DMS153 treated with DMSO at 0.1 percent for 48 hours (cell line): ENCODE measurements at regions not wholly inside any gene's neighbourhood (a gene's known extent, or its start where the extent isn't known, plus 50 kb on each side); places are given as distances from the start of the nearest gene placed in this dataset.
"Not testable (repeated sequence)": the region's sequence is repeated elsewhere in the genome, so short reads cannot be mapped to it uniquely, and the experiment has no call there.

Source experiments
- DNase-seq: peaks from one replicate; lab custom pipeline; 2025; ENCODE audit not compliant: unreplicated experiment; lab: John Stamatoyannopoulos, UW

- DNase-seq = not testable (repeated sequence)
Observed at GRCh38 chr14:25440382-25440781, 390.4 kb upstream of the STXBP6 start.

GRCh38 chr14:25436906-25437305 is 387.0 kb upstream of the STXBP6 start:
- DNase-seq = no peak

DNA sequence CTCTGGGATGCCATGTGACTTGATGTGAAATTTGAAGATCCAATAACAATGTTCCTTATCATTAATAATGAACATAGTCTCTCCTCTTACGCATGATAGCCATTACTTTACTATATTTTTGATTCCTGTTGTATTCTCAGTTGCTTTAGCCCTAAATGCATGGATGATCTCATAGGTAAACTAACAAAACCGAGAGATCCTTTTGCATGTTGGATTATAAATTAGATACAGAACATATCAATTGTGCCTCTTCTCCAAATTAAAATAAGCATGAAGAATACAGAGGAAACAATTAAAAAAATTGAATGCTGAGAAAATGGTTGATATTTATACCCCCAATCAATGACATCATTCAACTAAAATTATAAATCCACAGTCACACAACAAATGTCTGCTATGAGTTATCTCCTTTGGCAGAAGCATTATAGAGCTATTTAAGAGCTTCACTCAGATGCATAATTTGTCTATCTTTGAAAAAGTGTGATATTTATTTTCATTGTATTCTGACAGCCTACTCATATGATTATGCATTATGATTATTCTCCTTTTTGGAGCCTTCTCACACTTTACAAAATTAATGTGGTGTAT is 386.4 kb upstream of the STXBP6 start:
- DNase-seq = no peak

DNA sequence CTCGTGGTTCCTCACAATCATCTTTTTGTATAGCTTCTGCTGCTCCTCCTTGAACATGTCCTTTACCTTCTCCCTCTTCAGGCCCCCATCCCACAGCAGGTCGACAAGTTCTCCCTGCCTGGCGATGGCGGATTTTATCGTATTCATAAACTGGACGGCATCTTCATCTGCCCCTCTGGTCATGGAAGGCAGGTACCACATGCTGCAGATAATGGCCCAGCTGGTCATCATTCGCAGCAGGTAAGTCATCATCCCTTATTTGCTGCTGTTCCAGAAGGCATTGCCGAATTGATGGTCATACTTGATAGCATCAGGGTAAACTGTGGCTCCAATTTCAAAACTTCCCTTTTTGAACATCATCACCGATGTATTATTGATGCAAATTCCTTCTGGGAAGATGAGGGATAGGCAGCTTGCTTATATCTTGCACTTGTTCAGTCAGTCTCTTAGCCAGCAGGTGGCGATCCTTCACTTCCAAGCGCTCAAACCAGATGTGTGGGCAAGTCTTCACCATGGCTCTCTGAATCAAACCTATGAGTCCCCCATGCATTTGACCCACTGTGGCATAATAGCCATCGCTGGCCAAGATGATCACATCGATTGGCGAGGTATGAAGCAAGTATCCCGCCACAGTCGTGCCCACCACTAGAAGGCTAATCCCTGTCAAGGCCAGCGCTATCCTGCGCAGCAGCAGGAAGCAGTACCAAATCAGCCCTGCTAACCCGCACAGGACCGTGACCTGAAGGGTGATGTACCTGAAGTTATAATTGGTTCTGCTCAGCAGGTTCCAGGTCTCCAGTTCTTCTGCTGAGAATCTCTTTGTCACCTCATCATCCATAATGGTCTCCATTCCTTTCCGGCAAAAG is 381.5 kb upstream of the STXBP6 start:
- no peak for DNase-seq

DNA sequence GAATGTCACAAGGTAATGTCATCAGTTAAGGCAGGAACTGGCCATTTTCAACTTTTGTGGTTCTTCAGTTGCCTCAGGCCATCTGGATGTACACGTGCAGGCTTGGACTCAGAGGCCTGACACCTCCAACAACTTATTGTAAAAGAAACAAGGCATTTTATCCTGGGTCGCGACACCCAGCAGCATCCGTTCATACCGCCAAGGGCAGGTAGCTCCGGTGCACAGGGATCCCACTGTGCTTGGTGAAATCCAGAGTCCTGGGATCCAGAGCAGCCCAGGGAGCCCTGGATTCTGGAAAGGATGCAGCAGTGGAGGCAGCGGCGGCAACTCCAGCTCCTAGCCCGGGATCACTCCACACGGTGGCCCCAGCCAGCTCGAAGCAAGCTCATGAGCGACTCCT is 380.9 kb upstream of the STXBP6 start:
- no peak for DNase-seq

- no peak for DNase-seq
Observed at GRCh38 chr14:25412998-25413397, 363.1 kb upstream of the STXBP6 start.

DNA sequence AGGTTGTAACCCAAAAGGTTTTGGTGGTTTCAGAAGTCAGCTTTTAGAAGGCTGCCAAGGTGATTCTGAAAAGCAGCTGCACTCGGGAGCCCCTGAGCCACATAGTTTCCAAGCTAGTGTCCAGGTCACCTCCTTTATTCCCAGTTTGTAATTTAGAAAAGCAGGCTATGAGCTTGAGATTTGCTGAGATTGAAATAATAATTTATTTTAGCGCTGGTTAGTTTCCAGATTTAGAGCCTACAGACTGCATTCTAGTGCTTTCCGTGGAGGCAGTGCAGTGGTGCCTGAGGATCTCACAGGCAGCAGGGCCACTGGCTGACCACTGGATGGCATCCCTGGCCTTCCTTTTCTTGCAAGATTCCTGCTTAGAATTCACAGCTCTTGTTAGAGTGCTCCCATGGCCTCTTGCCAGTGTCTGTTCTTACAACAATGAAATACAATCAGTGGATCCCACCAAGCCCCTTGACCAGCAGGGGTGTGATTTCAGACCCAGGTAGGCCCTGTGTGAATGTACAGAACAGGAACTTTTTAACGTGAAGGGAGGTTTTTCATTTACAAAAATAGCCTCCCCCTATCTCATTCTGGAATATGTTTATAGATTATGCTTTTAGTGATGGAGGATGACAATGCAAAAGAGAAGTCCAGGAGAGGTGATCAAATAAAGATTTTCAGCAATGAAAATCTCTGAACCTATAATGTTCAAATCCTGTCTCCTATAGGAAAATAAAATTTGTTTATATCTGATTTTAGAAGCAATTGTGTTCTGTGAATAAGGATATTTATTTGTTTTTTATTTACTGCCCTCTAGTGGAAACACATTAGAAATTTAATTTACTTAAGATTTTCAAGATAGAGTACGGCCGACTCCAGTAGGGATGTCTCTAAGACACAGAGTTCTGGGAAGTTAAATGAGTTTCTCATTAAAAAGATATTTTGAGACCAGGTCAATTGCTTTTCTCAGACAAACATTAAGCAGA is 362.1 kb upstream of the STXBP6 start:
- DNase-seq = no peak

DNA sequence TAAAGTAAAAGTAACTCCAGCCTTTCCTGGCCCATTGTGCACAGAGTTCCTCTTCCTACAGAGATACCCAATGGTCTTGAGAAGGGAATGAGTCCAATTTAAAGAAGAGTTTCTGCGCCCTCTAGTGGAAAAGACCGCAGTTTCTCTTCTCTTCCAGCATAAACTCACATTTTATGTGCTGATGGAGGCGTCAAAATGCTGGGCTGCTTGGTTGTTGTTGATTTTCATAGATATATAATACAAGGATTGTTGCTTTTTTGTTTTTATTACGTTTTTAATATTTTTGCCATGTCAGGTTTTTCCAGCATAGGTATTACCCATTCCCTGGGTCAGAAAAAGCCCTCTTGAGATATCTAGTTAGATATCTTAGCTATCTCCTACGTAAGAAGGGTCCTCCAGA is 356.9 kb upstream of the STXBP6 start:
- peak; percentile 48 for DNase-seq

- peak; percentile 27 for DNase-seq
Observed at GRCh38 chr14:25400607-25401206, 350.8 kb upstream of the STXBP6 start.

- DNase-seq = no peak
Observed at GRCh38 chr14:25396128-25396527, 346.2 kb upstream of the STXBP6 start.

- DNase-seq = no peak
Observed at GRCh38 chr14:25394791-25395391, 344.9 kb upstream of the STXBP6 start.

GRCh38 chr14:25394356-25394755 is 344.4 kb upstream of the STXBP6 start:
- DNase-seq = no peak

GRCh38 chr14:25389948-25390347 is 340.0 kb upstream of the STXBP6 start:
- DNase-seq = no peak

DNA sequence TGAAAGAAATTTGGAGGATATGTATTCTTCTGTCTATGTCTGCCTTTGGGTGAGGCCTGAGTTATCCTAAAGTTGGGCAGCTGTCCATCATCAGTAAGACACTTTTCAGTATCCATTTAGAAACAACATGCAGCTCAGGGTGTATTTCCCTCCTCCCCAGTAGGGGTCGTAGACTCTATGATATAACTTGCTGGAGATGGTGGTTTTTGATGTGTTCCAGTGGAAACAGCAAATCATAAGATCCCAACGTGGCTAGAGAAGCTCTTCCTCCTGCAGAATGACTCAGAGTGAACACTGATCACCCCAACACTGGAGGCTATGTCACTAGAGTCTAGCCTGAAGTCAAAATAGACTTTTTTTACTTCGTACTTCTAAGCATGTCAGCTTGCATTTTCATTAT is 331.6 kb upstream of the STXBP6 start:
- DNase-seq = no peak

DNA sequence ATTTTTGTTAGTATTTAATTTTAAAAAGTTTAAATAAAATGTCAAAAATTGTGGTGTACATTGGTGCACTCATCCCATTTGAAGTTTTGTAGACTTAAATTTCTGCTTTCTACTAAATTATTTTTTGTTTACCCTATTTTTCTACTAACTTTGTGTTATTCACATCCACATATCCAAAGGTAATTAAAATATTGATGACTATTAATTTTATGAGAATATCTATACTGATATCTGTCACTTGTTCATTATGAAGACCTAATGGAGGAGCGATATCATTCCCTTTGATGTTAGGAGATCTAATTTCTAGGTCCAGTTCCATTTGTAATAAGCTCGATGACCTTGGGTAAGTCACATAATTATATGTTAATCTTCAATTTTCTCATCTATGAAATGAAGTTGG is 325.7 kb upstream of the STXBP6 start:
- DNase-seq = no peak

GRCh38 chr14:25371068-25371467 is 321.1 kb upstream of the STXBP6 start:
- no peak for DNase-seq

DNA sequence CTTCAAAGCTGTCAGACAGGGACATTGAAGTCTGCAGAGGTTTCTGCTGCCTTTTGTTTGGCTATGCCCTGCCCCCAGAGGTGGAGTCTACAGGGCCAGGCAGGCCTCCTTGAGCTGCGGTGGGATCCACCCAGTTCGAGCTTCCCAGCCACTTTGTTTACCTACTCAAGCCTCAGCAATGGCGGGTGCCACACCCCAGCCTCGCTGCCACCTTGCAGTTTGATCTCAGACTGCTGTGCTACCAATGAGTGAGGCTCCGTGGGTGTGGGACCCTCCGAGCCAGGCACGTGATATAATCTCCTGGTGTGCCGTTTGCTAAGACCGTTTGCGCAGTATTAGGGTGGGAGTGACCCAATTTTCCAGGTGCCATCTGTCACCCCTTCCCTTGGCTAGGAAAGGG is 320.1 kb upstream of the STXBP6 start:
- not testable (repeated sequence) for DNase-seq

DNA sequence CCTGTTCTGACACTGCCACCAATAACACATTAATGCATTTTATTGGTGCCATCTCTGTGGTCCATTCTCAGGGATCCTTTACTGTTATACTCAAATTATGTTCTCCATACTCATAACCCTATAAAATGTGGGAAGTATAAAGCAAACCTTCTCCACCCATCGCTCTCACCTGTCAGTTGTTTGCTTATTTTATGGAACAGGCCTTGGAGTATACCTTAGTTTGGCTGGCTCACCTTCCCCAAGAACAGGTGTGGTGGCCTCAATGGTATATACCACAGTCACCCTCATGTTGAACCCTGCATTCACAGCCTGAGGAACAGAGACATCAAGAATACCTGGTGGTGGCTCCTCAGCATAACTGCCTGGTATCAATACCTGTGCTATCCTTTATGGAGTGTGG is 308.4 kb upstream of the STXBP6 start:
- DNase-seq = no peak

DNA sequence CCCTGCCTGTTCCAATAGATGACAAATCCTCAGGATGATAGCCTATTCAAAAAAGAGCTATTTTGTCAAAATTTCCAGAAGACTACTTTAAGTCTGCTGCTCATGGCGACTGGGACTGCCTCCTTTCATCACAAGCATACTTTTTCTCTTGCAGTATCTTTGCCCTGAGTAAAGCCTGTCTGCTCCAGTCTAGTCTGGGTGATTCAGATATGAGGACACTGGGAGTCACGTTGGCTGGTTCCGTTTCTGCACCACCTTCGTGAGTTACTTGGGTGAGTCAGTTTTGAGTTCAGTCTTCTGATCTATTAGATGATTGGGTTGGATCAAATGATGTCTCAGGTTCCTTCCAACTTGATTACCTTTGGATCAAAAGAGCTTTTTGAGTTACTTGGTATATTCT is 301.3 kb upstream of the STXBP6 start:
- no peak for DNase-seq

DNA sequence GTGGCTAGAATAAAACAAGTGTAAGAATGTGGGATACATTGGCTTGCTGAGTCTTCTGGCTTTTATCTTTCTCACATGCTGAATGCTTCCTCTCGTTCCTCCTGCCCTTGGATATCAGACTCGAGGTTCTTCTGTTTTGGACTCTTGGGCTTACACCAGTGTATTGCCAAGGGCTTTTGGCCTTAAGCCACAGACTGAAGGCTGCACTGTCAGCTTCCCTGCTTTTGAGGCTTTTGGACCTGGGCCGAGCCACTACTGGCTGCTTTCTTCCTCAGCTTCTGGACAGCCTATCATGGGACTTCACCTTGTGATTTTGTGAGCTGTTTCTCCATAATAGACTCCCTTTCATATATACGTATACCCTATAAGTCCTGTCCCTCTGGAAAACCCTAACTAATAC is 300.9 kb upstream of the STXBP6 start:
- DNase-seq = no peak

DNA sequence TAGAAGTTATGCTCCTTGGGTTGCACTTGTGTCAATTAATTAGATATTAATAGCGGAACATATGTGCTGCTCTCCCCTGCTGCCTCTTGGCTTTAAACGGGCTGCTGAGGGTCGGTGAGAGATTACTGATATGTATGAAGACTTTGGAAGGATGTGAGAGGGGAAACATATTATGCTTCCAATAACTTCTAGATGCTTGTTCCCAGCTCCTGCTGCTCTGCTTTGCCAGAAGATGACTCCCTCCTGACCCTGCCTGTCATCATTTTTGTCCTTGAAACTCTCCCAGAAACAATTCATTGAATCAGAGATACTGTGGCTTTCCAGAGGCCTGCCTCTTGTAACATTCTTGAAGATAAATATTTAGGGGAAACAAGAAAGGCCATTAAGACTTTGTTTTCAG is 300.1 kb upstream of the STXBP6 start:
- no peak for DNase-seq
